Large intestine (tissue), 3 donors: ENCODE measurements at regions not wholly inside any gene's neighbourhood (a gene's known extent, or its start where the extent isn't known, plus 50 kb on each side); places are given as distances from the start of the nearest gene placed in this dataset.

ENCODE experiments used
- DNase-seq, 2 donors: peaks; one replicate each; pipeline versions ENCODE4 v3.0.0 to v3.0.0-alpha.2; 2013
- H3K27ac ChIP-seq: one replicate; pipeline ENCODE4 v1.5.1; 2013; ENCODE audit warnings: low read length
- H3K27me3 ChIP-seq: 2 replicates; pipeline ENCODE4 v1.6.1; 2013; ENCODE audit warnings: low read length; ENCODE audit not compliant: control insufficient read depth, insufficient read depth
- H3K36me3 ChIP-seq: 2 replicates; pipeline ENCODE4 v1.6.1; 2013; ENCODE audit warnings: low read length; ENCODE audit not compliant: control insufficient read depth, insufficient read depth
- H3K4me1 ChIP-seq: one replicate; pipeline ENCODE4 v1.6.1; 2013; ENCODE audit warnings: low read length; ENCODE audit not compliant: control insufficient read depth, insufficient read depth
- H3K4me3 ChIP-seq: one replicate; pipeline ENCODE4 v1.5.1; 2013; ENCODE audit warnings: low read length
- H3K9me3 ChIP-seq: one replicate; pipeline ENCODE4 v1.6.1; 2013; ENCODE audit warnings: mild to moderate bottlenecking, low read depth, low read length, moderate library complexity; ENCODE audit not compliant: control insufficient read depth
- WGBS: methylation state at CpG from one replicate; pipeline ENCODE4 v1.1.5; 2013; ENCODE audit warnings: low lambda C conversion rate; ENCODE audit not compliant: insufficient coverage; 5-methylcytosine and 5-hydroxymethylcytosine counted together

GRCh38 chr6:22057962-22058361 lies 238.9 kb downstream of the PRL start:
- Histone ChIP-seq H3K27me3 (no peaks in the 10 kb centered on the region), H3K4me1 (no peaks in the 10 kb centered on the region), H3K36me3 (no peaks in the 10 kb centered on the region), H3K27ac (no peak overlapping the region), H3K9me3 (no peaks in the 10 kb centered on the region), H3K4me3 (no peak overlapping the region)
- DNase-seq = no peak
- no CpG with 5 or more reads among the region's 2 CpGs for WGBS

GRCh38 chr6:22059126-22059525 lies 237.7 kb downstream of the PRL start:
- Histone ChIP-seq H3K4me3 (no peak overlapping the region), H3K9me3 (no peaks in the 10 kb centered on the region), H3K36me3 (no peaks in the 10 kb centered on the region), H3K27me3 (no peaks in the 10 kb centered on the region), H3K4me1 (no peaks in the 10 kb centered on the region), H3K27ac (no peak overlapping the region)
- WGBS = no CpG with 5 or more reads among the region's 3 CpGs
- DNase-seq = no peak

- no peaks in the 10 kb centered on the region for H3K4me1 ChIP-seq
- no peak overlapping the region for H3K27ac ChIP-seq
- DNase-seq = no peak
- H3K4me3 ChIP-seq = no peak overlapping the region
- WGBS = no CpG with 5 or more reads among the region's 1 CpG
- no peaks in the 10 kb centered on the region for H3K27me3 ChIP-seq
- H3K36me3 ChIP-seq = no peaks in the 10 kb centered on the region
- H3K9me3 ChIP-seq = no peaks in the 10 kb centered on the region
These were observed 236.9 kb downstream of the PRL start for GRCh38 chr6:22059946-22060345.

GRCh38 chr6:22062807-22063408 lies 233.9 kb downstream of the PRL start:
- Histone ChIP-seq H3K27ac (no peak overlapping the region), H3K27me3 (no peaks in the 10 kb centered on the region), H3K4me1 (no peaks in the 10 kb centered on the region), H3K36me3 (no peaks in the 10 kb centered on the region), H3K9me3 (no peaks in the 10 kb centered on the region), H3K4me3 (no peak overlapping the region)
- DNase-seq = no peak
- 90% methylated on average over 2 of the region's 21 CpGs for WGBS

GRCh38 chr6:22064558-22064957 lies 232.3 kb downstream of the PRL start:
- Histone ChIP-seq H3K4me1 (no peaks in the 10 kb centered on the region), H3K36me3 (no peaks in the 10 kb centered on the region), H3K9me3 (no peaks in the 10 kb centered on the region), H3K4me3 (no peak overlapping the region), H3K27me3 (no peaks in the 10 kb centered on the region), H3K27ac (no peak overlapping the region)
- 80% methylated on average over 1 of the region's 1 CpG for WGBS
- no peak for DNase-seq

GRCh38 chr6:22067122-22067521 lies 229.7 kb downstream of the PRL start:
- no peak overlapping the region for H3K4me3 ChIP-seq
- no peaks in the 10 kb centered on the region for H3K9me3 ChIP-seq
- H3K27me3 ChIP-seq = no peaks in the 10 kb centered on the region
- WGBS = no CpG with 5 or more reads among the region's 1 CpG
- no peak for DNase-seq
- no peaks in the 10 kb centered on the region for H3K36me3 ChIP-seq
- H3K4me1 ChIP-seq = no peaks in the 10 kb centered on the region
- no peak overlapping the region for H3K27ac ChIP-seq

GRCh38 chr6:22067671-22068070 lies 229.2 kb downstream of the PRL start:
- no peak for DNase-seq
- H3K27ac ChIP-seq = no peak overlapping the region
- H3K4me1 ChIP-seq = no peaks in the 10 kb centered on the region
- H3K9me3 ChIP-seq = no peaks in the 10 kb centered on the region
- H3K36me3 ChIP-seq = no peaks in the 10 kb centered on the region
- H3K4me3 ChIP-seq = no peak overlapping the region
- H3K27me3 ChIP-seq = no peaks in the 10 kb centered on the region
- 84% methylated on average over 2 of the region's 2 CpGs for WGBS

- Histone ChIP-seq H3K4me3 (no peak overlapping the region), H3K36me3 (no peaks in the 10 kb centered on the region), H3K27ac (no peak overlapping the region), H3K4me1 (no peaks in the 10 kb centered on the region), H3K9me3 (no peaks in the 10 kb centered on the region), H3K27me3 (no peaks in the 10 kb centered on the region)
- no CpG with 5 or more reads among the region's 4 CpGs for WGBS
- no peak for DNase-seq
These were observed 228.1 kb downstream of the PRL start for GRCh38 chr6:22068561-22069305.

GRCh38 chr6:22069306-22069800 lies 227.5 kb downstream of the PRL start:
- Histone ChIP-seq H3K36me3 (no peaks in the 10 kb centered on the region), H3K4me1 (no peaks in the 10 kb centered on the region), H3K27me3 (no peaks in the 10 kb centered on the region), H3K9me3 (no peaks in the 10 kb centered on the region), H3K4me3 (no peak overlapping the region), H3K27ac (no peak overlapping the region)
- 100% methylated on average over 1 of the region's 3 CpGs for WGBS
- no peak for DNase-seq

- Histone ChIP-seq H3K27ac (peak overlapping the region; percentile 34), H3K9me3 (no peaks in the 10 kb centered on the region), H3K4me3 (no peak overlapping the region), H3K27me3 (no peaks in the 10 kb centered on the region), H3K4me1 (no peaks in the 10 kb centered on the region), H3K36me3 (no peaks in the 10 kb centered on the region)
- 83% methylated on average over 1 of the region's 8 CpGs for WGBS
- DNase-seq = peak in 1 of 2 donors; percentile 38
These were observed 225.4 kb downstream of the PRL start for GRCh38 chr6:22071270-22072041.
